GM12892 (cell line): ENCODE measurements at regions not wholly inside any gene's neighbourhood (a gene's known extent, or its start where the extent isn't known, plus 50 kb on each side); places are given as distances from the start of the nearest gene placed in this dataset.

ENCODE experiments used
- POLR2A ChIP-seq: IDR thresholded peaks from 2 replicates; pipeline ENCODE4 v1.6.1; 2011; ENCODE audit warnings: low read depth, low read length, control low read depth
- TAF1 ChIP-seq: IDR thresholded peaks from 2 replicates; pipeline ENCODE4 v1.6.1; 2011; ENCODE audit warnings: low read depth, mild to moderate bottlenecking, control low read depth, low read length, borderline replicate concordance

- TF ChIP-seq POLR2A (no peak), TAF1 (no peak)
Measured at GRCh38 chr10:88082391-88082790, 219.0 kb downstream of the PTEN start.
